GM12891 (cell line): ENCODE measurements at regions not wholly inside any gene's neighbourhood (a gene's known extent, or its start where the extent isn't known, plus 50 kb on each side); places are given as distances from the start of the nearest gene placed in this dataset.

ENCODE experiments used
- DNase-seq: peaks from one replicate; pipeline ENCODE4 v3.0.0; 2011; ENCODE audit warnings: low spot score; ENCODE audit not compliant: insufficient read length
- FAIRE-seq: peaks from 2 replicates; lab custom pipeline; 2011; peaks lifted over from hg19 to GRCh38; lab: Jason Lieb, UNC
- PAX5 ChIP-seq: IDR thresholded peaks from 2 replicates; pipeline ENCODE4 v1.6.1; 2011; ENCODE audit warnings: low read length, moderate library complexity, mild to moderate bottlenecking; ENCODE audit not compliant: insufficient read depth, severe bottlenecking
- POLR2A ChIP-seq: IDR thresholded peaks from 2 replicates; pipeline ENCODE4 v1.6.1; 2011; ENCODE audit warnings: low read depth, low read length, control low read depth
- POLR2AphosphoS5 ChIP-seq: IDR thresholded peaks from 2 replicates; pipeline ENCODE4 v1.6.1; 2011; ENCODE audit warnings: low read depth, low read length, control low read depth
- POU2F2 ChIP-seq: IDR thresholded peaks from 2 replicates; pipeline ENCODE4 v1.6.1; 2011; ENCODE audit warnings: low read depth, mild to moderate bottlenecking, control low read depth, low read length, moderate library complexity
- SPI1 ChIP-seq: IDR thresholded peaks from 2 replicates; pipeline ENCODE4 v1.6.1; 2011; ENCODE audit warnings: low read depth, low read length, control low read depth
- TAF1 ChIP-seq: IDR thresholded peaks from 2 replicates; pipeline ENCODE4 v1.6.1; 2011; ENCODE audit warnings: low read depth, low read length, control low read depth

DNA sequence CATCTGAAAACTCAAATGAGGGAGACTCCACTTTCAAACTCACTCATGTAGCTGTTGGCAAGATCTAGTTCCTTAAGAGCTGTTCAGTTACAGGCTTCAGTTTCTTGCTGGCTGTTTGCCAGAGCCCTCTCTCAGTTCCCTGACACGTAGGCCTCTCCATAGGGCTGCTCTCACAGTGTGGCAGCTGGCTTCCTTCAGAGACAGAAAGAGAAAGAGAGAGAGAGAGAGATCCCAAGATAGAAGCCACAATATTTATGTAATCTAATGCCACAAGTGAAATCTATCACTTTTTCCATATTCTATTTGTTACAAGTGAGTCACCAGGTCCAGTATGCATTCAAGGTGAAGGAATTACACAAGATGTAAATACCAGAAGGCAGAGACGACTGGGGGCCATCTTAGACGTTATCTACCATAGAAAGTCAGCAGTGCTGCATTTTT lies 168.8 kb downstream of the RCN1 start:
- TF ChIP-seq POU2F2, result no peak
- TF ChIP-seq POLR2A, result no peak
- no peak for TF ChIP-seq PAX5
- no peak for TF ChIP-seq TAF1
- no peak for TF ChIP-seq POLR2AphosphoS5
- TF ChIP-seq SPI1, result no peak
- no peak for FAIRE-seq
- DNase-seq, result peak; percentile 29

DNA sequence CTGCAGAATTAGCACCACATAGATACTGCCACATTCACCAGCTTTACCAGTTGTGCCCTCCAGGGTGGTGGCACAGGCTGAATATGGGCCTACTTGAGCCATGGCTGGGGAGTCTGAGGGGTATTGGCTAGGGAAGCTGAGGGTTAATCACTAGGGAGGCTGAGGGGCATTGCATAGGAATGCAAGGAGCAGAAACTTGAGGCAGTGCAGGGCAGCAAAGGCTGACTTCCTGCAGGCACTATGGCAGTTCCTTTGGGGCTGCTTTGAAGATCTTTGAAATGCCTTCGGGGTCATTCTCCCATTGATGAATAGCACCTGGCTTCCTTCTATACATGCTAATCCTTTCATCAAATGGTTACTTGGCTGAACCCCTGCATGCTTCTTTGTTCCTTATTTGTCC lies 171.5 kb downstream of the RCN1 start:
- TF ChIP-seq PAX5, result no peak
- TF ChIP-seq POLR2A, result no peak
- no peak for TF ChIP-seq TAF1
- TF ChIP-seq SPI1, result no peak
- TF ChIP-seq POU2F2, result no peak
- TF ChIP-seq POLR2AphosphoS5, result no peak
- DNase-seq, result no peak
- FAIRE-seq, result no peak

DNA sequence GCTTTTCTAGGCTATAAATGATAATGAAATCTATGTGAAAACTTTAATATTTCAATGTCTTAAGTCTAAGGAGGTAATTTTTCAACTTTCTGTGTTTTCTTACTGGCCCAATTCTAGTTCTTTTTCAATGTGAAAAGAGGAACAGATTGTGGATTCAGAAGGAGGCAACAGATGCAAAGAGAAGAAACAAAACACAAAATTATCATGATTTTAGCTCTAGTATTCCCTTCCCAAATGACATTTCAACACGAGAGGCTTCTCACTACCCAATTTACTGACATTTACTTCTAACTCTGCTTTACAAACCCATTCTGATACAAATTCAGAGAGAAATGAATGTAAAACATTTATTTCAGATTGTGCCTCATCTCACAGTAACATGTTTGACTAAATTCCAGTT lies 169.4 kb downstream of the WT1 start:
- DNase-seq (no peak), FAIRE-seq (no peak)
- TF ChIP-seq TAF1 (no peak), POU2F2 (no peak)

DNA sequence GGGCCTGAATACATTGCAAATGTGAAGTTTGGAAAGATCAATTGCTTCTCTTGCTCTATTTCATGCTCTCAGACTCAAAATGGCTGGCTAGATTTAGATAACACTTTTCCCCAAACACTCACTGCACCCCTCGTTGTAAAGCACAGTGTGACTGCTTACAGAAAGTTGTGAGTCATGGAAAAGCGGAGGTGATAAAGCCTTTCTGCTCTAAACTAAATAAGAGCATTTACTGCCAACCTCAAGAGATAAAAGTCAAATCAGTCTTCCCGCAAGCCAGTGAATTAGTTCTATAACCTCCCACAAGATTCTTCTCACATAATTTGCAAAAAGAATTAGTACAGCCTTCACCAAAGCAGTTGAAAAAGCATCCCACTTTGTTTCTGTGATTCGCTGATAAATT lies 168.7 kb downstream of the WT1 start:
- DNase-seq, result no peak
- TF ChIP-seq PAX5 (no peak), POLR2AphosphoS5 (no peak), TAF1 (no peak), SPI1 (no peak), POU2F2 (no peak), POLR2A (no peak)
- FAIRE-seq, result no peak

GRCh38 chr11:32267679-32268187 lies 167.6 kb downstream of the WT1 start:
- no peak for TF ChIP-seq TAF1
- no peak for TF ChIP-seq POLR2A
- no peak for TF ChIP-seq POLR2AphosphoS5
- TF ChIP-seq PAX5, result no peak
- TF ChIP-seq SPI1, result no peak
- TF ChIP-seq POU2F2, result no peak
- DNase-seq (no peak), FAIRE-seq (no peak)

DNA sequence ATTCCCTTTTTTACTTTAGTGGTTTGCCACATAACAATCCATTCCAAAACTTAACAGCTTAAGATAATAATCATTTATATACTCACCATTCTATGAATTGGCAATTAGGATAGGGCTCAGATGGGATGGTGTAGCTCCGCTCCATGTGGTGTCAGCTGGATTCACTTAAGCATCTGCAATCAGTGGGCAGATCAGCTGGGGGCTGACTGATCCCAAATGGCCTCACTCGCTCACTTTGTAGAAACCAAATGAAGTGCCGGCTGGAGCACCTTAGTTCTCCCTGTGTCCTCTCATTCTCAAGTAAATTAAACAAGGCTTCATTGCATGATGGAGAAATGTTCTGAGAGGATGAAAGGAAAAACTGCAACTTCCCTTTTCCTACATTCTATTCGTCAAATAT lies 161.4 kb downstream of the WT1 start:
- no peak for FAIRE-seq
- TF ChIP-seq TAF1, result no peak
- TF ChIP-seq SPI1, result no peak
- no peak for TF ChIP-seq POLR2A
- TF ChIP-seq PAX5, result no peak
- TF ChIP-seq POLR2AphosphoS5, result no peak
- TF ChIP-seq POU2F2, result no peak
- no peak for DNase-seq

DNA sequence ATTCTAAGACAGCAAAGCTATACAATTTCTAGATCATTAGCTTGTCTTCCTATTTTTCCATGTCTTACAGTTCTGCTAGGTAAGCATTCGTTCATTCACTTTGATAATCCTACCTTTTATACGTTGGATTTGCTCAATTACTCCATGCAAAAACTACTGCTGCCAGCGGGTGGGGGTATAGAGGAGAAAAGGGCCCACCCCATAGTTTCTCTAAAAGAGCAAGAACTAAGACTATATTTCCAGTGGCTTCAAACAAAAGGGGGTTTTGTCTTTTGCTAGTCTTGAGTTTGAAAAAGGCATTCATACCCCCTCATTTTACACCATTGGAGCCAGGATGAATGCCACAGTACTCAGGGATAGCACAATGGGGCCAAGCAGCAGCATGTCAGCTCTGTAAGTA lies 155.7 kb downstream of the WT1 start:
- no peak for FAIRE-seq
- no peak for TF ChIP-seq POU2F2
- no peak for TF ChIP-seq POLR2A
- TF ChIP-seq SPI1, result no peak
- no peak for TF ChIP-seq POLR2AphosphoS5
- TF ChIP-seq TAF1, result no peak
- no peak for TF ChIP-seq PAX5
- no peak for DNase-seq

GRCh38 chr11:32280339-32280738 lies 155.0 kb downstream of the WT1 start:
- FAIRE-seq (no peak), DNase-seq (no peak)
- TF ChIP-seq POU2F2 (no peak), SPI1 (no peak), POLR2A (no peak), TAF1 (no peak), POLR2AphosphoS5 (no peak), PAX5 (no peak)

DNA sequence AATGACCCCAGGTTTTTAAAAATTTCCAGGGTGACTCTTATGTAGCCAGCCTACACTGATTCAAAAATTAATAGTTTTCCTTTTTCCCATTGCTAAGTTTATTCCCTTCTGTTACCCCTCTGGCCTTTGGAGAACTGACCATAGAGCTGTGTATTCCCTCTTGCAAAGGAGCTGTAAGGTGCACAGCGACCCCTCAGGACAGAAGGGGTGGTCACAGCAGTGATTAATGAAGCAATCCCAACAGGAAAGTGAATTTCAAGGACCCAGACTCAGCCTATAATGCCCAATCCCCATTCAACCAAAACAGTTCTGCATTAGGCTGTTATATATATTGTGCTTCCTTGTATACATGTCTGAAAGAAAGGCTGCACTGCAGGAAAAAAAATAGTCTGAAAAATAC lies 147.1 kb downstream of the WT1 start:
- DNase-seq (no peak), FAIRE-seq (no peak)
- TF ChIP-seq SPI1, result no peak
- TF ChIP-seq PAX5, result no peak
- TF ChIP-seq POLR2AphosphoS5, result no peak
- no peak for TF ChIP-seq TAF1
- no peak for TF ChIP-seq POLR2A
- no peak for TF ChIP-seq POU2F2

DNA sequence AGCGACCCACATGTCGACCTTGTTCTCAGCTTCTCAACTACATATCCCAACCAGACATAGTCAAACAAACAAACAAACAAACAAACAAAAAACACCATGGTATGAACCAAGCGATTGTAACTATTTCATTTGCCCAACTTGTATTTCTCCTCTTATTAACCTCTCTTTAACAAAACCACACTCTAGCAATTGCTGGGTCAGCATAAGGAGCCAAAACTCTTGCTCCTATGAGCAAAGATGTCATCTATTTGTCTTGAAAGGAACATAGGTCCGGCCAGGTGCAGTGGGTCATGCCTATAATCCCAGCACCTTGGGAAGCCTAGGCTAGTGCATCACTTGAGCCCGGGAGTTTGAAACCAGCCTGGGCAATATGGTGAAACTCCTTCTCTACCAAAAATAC lies 145.6 kb downstream of the WT1 start:
- FAIRE-seq (no peak), DNase-seq (no peak)
- TF ChIP-seq PAX5 (no peak), SPI1 (no peak)
